ENCODE measurements at regions not wholly inside any gene's neighbourhood (a gene's known extent, or its start where the extent isn't known, plus 50 kb on each side); places are given as distances from the start of the nearest gene placed in this dataset.

DNA sequence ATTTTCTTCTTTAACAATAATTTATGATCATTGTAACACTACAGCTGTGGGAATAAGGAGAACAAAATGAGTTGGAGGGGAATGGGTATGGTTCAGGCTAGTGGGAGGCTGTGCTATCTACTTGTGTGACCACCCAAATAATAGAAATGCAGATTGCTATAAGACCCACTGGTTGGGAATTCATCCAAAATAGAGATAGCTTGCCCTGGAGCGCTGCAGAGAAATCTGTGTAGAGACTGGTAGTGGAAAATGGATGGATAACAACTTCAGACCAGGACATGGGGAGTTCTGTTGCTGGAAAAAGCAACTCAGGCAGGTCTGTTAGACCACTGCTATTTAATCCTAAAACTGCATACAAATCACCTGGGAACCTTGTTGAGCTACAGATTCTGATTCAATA is 137.1 kb upstream of the MKLN1 start:
- TF ChIP-seq, protein P1, sequence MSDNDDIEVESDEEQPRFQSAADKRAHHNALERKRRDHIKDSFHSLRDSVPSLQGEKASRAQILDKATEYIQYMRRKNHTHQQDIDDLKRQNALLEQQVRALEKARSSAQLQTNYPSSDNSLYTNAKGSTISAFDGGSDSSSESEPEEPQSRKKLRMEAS (IDR thresholded peaks at IDR 0.05), result no peak
- TF ChIP-seq EP300 (IDR thresholded peaks at IDR 0.05; ENCODE audit: borderline replicate concordance) (no peak), TAF1 (IDR thresholded peaks at IDR 0.05; ENCODE audit: low read depth) (no peak), TEAD4 (IDR thresholded peaks at IDR 0.05) (no peak), FOXM1 (IDR thresholded peaks at IDR 0.05; ENCODE audit: borderline replicate concordance, low read depth) (no peak), RAD21 (IDR thresholded peaks at IDR 0.05; ENCODE audit: low read depth) (no peak), REST (IDR thresholded peaks at IDR 0.05; ENCODE audit: low read depth) (no peak), ZBTB7A (IDR thresholded peaks at IDR 0.05; ENCODE audit: low read depth) (no peak), CREB1 (IDR thresholded peaks at IDR 0.05; ENCODE audit: low read depth) (no peak), CEBPB (IDR thresholded peaks at IDR 0.05) (no peak), YY1 (IDR thresholded peaks at IDR 0.05; ENCODE audit: low read depth) (no peak)
- TF ChIP-seq, protein P2, sequence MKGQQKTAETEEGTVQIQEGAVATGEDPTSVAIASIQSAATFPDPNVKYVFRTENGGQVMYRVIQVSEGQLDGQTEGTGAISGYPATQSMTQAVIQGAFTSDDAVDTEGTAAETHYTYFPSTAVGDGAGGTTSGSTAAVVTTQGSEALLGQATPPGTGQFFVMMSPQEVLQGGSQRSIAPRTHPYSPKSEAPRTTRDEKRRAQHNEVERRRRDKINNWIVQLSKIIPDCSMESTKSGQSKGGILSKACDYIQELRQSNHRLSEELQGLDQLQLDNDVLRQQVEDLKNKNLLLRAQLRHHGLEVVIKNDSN (IDR thresholded peaks at IDR 0.05), result no peak

All from Ishikawa (cell line).